ENCODE measurements at regions not wholly inside any gene's neighbourhood (a gene's known extent, or its start where the extent isn't known, plus 50 kb on each side); places are given as distances from the start of the nearest gene placed in this dataset.

DNA sequence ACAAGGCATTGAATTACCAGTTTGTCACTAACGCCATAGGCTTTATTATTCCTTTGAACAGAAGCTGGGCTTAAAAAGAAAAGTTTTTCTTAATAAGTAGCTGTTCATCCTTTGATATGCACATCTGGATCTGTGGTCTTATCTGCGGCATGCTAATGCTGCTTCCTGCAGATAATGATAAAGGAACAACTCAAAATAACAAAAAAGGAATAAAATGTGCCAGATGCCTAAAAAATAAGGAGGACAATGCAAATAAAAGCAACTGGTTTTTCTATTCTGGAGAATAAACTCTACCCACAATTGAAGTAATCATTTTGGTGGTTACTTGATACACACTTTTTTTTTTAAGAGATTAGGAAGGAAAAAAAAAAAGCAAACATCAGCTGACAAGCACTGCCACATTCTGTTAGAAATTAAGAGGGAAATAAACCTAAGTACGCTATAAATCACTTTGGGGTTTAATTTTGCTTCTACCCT lies 156.8 kb upstream of the SALL4 start:
- TF ChIP-seq, protein P1, sequence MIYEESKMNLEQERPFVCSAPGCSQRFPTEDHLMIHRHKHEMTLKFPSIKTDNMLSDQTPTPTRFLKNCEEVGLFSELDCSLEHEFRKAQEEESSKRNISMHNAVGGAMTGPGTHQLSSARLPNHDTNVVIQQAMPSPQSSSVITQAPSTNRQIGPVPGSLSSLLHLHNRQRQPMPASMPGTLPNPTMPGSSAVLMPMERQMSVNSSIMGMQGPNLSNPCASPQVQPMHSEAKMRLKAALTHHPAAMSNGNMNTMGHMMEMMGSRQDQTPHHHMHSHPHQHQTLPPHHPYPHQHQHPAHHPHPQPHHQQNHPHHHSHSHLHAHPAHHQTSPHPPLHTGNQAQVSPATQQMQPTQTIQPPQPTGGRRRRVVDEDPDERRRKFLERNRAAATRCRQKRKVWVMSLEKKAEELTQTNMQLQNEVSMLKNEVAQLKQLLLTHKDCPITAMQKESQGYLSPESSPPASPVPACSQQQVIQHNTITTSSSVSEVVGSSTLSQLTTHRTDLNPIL (CRISPR knock-in tag; IDR thresholded peaks at IDR 0.05; ENCODE audit: low read depth), result no peak
- TF ChIP-seq, protein P2, sequence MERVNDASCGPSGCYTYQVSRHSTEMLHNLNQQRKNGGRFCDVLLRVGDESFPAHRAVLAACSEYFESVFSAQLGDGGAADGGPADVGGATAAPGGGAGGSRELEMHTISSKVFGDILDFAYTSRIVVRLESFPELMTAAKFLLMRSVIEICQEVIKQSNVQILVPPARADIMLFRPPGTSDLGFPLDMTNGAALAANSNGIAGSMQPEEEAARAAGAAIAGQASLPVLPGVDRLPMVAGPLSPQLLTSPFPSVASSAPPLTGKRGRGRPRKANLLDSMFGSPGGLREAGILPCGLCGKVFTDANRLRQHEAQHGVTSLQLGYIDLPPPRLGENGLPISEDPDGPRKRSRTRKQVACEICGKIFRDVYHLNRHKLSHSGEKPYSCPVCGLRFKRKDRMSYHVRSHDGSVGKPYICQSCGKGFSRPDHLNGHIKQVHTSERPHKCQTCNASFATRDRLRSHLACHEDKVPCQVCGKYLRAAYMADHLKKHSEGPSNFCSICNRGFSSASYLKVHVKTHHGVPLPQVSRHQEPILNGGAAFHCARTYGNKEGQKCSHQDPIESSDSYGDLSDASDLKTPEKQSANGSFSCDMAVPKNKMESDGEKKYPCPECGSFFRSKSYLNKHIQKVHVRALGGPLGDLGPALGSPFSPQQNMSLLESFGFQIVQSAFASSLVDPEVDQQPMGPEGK (CRISPR knock-in tag; IDR thresholded peaks at IDR 0.05; ENCODE audit: borderline replicate concordance), result no peak
- TF ChIP-seq SNAI2 (CRISPR knock-in tag; IDR thresholded peaks at IDR 0.05) (no peak), CSDC2 (CRISPR knock-in tag; IDR thresholded peaks at IDR 0.05) (no peak), PPARA (CRISPR knock-in tag; IDR thresholded peaks at IDR 0.05; ENCODE audit: borderline replicate concordance) (no peak)

Data from SK-N-SH treated with all-trans-retinoic acid at 6 μM for 48 hours (cell line).